ENCODE measurements at regions not wholly inside any gene's neighbourhood (a gene's known extent, or its start where the extent isn't known, plus 50 kb on each side); places are given as distances from the start of the nearest gene placed in this dataset.

GRCh38 chr6:22699151-22699550 is 129.8 kb downstream of the HDGFL1 start:
- no peak for TF ChIP-seq CTCF (IDR thresholded peaks at IDR 0.05 in 8 of 11, conservative IDR thresholded peaks at IDR 0.05 in 3 of 11)
- TF ChIP-seq POLR2A (IDR thresholded peaks at IDR 0.05), result no peak
- no peak for TF ChIP-seq POLR2AphosphoS5 (IDR thresholded peaks at IDR 0.05)
